ENCODE measurements at regions not wholly inside any gene's neighbourhood (a gene's known extent, or its start where the extent isn't known, plus 50 kb on each side); places are given as distances from the start of the nearest gene placed in this dataset.

DNA sequence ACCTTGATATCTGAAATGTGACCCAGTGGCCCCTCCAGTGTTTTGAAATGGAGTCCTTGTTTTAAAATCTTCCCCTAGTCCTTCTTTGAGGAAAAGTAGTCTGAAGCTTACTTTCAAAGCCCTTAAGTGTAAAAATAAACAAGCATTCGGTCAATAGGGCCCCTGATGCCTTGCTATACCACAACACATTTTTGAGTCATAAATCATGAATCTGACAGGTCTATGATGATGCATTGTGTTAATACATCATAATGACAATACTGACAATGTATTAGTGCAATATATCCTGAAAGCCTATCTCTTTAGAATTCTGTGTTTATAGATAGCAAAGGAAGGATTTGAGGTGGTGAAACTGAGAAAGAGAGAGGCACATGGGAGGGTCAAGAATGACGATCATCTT is 464.2 kb downstream of the MEIS1 start:
- no peak for DNase-seq

DNA sequence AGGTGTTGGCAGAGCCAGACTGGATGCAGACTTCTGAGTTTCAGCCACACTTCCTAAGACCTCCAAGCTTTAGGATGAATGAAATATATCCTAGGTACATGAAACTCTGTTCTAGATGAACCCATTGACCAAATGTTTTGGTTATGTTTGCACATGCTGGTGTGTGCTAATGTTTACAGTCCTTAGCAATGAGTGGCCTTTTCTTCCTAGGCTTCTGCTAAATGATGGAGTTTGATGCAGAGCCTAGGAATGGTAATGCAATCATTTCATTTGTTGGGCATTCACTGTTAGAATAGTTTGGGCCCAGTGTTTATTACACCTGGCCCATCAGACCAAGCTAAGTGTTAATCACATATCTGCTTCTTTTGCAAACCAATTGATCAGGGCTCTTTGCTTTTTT is 464.7 kb downstream of the MEIS1 start:
- no peak for DNase-seq

DNA sequence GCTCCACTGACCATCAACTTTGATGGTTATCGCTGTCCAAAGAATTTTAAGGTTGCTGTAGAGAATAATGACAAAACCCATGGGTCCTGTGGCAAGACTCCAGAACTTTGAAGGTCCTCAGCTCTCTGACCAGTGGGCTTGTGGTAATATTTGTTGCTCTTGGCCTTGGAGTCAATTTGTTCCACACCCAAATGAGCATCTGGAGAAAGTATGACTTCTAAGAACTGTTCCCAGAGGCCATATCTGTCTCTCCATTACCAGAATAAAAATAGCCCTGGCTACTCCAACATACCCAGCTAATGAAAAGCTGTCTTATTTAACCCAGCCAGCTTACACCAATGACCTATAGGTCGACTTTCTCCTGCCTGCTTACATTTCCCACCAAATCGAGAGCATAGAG is 466.4 kb downstream of the MEIS1 start:
- DNase-seq, result no peak

DNA sequence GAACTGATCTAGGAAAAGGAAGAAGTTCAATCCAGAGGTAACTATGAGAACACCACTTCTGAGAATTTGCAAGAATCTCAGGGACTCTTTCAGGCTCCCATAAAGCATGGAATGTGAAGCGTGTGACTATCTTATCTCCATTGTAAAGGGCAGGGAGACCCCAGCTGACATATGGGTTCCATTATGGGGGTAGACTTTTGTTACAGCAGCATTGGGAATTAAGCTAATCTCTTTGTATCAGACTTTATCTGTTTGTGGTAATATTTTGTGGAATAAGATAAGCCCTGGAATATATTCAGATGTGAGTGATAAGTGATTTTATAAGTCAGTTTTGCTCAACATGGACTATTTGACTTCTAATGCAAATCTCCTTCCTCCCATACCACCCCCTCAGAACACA is 468.3 kb downstream of the MEIS1 start:
- DNase-seq, result no peak

DNA sequence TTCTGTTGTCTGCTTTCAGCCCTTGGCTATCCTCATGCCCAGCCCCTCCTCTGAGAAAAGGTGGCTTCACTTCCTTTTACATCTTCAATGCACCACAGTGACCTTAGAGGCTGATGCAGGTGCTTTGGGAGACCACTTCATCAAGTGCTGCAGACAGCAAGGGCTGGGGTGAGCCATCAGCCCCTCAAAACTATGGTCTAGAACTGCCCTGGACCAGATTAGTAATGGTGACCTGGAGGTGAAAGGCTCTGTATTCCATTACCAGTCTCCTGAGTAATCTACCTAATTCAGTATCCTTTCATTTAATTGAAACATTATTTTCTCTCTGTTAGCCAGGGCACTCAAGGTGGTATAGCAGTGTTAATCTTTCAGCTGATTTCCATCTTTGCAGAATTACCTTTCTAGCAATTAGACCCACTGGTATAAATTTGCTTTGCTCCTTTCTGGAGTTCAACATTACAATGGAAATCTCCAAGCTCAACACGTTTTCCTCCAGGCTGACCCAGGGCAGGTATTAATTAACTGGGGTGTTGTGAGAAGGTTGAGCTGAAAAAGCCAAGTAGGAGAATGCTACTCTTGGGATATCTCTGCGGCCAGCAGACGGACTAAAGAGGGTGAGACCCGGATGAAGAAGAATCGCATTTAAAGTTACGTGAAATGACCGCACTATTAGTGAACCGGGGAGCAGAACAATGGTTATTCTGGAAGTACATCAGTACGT is 469.0 kb downstream of the MEIS1 start:
- no peak for DNase-seq

DNA sequence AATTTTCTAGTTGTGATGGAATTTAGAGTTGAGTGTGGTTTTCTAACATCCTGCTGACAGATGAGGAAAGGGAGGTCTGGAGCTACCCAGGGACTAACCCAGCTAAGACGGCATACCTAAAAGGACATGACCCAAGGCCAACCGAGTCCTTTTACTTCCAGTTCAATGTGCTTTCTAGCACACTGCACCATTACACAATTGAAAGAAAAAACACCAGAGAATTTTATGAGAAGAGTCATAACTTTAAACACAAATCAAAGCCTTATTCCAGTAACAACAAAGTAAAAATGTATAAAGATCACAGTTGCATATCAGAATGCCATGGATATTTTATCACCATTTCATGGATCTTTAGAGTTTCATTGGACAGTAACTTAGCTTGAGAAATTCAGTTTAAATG is 480.3 kb downstream of the MEIS1 start:
- no peak for DNase-seq

DNA sequence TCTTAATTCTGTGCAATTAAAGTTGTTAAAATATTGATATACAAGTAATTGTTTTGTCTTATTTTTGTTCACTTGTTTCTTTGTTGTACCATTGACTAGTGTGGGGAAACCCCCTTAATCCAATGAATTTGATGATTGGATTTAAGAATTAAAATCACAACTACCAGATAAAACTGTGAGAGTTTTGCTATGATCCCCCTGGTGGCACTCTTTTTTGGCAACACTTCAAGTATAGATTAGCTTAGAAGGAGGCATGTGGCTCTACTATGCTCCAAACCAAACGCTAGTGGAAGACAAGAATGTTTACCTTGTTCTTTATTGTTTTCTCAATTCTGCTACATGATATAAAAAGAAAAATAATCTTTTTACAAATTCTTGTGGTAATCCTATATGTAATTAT is 477.8 kb upstream of the ETAA1 start:
- no peak for DNase-seq

DNA sequence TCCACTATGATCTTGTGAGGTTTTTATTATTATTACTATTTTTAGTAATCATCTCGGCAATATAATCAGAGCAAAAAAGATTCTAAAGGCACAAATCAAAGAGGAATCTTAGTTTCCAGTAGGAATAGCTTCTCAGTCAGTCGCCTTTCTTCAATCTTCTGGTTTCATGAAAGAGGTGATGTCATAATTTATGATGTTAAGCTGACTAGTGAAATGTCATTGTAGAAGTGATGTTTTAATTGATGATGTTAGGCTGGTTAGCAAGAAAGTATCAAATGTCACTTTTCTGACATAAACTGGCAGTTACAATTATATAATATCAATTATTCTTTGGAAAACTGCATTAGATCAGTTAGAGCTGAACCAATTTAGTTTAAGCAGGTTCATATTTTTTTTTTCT is 476.7 kb upstream of the ETAA1 start:
- DNase-seq, result no peak

DNA sequence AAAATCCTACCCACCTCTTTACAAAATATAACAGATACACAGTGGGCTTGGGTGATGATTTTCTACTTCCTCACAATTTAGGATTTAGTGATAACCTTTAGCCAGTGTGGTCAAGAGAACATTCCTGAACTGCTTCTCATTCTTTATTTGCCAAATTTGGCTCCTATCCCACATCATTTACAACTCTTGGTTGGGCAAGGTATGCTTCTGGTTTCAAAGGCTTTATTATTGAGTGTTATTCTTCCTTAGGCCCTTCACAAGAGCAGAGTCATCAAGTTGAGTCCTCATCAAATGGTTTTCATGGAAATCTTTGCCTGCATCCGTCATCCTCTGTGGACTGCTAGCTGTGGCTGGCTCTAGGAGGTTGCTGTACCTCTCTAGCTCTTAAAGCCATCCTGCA is 472.0 kb upstream of the ETAA1 start:
- no peak for DNase-seq

DNA sequence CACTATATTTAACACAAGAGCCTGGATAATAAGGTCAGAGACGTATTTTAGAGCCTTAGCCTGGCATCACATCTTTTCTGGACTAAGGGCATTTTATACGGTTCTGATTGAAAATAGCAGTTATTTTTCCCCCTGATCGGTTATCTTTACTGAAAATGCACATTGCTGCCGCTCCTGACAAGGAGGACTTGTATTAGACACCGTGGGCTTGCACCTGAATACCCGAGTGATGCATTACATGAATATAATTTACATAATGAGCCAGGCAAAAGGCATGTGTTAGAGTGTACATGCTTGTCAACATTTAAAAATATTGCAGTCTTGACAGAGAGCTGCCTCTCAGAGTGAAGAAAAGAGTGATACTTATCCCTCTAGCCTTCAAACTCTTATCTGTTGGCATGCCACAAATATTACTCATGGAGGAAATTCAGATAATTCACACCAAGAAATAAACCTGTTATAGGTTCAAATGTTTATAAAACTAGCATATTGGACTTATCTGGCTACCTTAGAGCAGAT is 470.5 kb upstream of the ETAA1 start:
- DNase-seq, result no peak

DNA sequence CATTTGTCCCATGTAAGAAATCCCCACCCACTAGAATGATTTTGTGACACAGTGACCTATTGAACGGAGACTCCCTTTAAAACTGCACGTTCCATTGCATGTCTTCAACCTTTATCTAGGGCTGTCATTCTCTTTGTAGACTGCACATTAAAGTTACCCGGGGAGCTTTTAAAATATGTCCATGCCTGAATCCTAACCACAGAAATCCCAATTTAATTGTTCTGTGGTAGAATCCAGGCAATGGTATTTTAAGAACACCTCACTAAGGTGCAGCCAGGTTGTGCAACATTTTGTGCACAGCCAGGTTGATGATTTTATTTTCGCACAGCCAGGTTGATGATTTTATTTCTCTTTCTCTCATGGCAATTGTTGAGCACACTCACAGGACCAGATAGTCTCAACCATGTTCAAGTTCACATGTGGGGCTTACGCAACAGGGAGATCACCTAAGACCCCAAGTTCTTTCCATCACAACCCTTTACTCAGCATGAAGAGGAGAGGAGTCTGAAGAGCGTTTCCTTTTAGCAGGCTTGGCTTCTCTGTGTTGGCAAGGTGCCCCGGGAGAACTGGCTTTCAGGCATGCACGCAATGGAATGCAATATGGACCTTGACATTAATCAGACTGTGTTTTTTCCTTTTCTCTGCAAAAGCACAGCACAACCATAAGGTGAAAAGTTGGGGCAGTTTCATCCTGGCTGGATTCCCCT is 467.3 kb upstream of the ETAA1 start:
- no peak for DNase-seq

DNA sequence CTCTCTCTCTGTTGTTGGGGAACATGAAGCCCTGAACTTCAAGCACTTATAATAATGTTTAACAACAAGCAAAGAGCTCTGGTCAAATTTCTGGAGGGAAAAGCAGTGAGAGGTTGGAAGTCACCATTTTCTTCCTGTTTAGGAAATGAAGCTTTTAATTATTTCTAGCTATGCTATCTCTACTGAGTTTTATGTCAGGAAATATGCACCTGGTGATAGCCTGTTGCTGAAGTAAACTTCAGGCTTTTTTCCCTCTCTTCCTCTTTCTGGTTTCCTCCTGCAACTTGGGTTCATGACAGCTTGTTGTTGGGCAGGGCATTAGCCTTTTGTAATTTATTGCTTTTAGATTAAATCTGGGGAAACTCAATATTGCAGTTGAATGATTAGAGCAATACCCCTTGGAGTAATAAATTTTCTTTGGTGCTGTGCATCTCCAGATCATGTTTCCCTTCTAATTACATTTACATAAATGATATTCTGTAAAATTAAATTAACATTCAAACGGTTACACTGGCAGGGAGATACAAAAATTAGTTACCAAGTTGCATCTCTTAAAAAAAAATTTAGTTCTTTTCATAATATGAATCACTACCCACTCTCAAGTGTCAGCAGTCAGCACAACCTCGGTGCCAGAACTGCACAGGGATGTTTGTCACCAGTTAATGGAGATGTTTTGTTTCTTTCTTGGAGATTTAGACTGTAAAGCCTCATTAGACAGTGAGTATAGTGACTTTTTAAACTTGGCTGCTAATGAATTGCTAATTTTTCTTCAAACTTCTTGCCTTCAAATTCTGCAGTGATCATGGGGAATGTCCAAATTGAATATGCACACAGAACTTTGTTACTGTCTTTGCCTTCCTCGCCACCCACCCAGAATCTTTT is 466.6 kb upstream of the ETAA1 start:
- no peak for DNase-seq

DNA sequence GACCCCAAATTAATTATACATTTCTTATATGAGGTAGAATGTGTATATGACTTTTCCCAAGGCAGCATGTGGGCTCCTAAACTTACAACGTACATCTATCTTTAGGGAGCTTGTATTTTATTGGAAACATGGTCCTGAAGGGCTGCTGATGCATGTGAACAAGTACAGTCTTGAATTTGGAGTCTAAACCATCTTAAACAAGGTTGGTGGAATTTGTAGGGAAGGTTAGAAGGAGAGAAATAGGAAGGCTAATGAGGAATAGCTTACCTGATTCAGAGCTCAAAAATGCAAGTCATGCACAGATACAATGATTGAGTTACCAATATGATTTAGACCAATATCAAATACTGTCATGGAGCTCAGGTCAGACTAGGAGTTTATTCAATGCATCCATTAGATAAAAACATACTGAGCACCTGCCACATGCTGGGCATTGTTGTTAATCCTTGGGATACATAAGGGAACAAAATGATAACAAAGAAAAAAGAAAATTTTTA is 458.6 kb upstream of the ETAA1 start:
- DNase-seq, result no peak

DNA sequence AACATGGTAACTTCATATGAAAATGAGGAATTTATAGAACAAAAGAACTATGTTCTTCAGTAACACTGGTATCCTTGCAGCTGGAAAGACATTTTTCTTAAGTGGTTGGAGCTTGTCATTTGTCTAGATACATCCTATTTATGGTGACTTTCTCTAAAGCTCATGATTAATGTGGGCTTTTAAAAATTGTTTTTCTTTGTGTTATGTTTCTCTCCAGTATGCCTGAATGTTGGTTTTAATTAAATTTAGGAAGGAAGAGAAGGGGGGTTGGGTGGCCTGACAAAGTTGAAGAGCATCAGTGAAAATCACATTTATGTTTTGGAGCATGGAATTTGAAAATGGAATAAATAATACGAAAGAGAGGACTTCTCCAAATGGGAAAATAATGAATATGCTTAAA is 457.1 kb upstream of the ETAA1 start:
- DNase-seq, result no peak

DNA sequence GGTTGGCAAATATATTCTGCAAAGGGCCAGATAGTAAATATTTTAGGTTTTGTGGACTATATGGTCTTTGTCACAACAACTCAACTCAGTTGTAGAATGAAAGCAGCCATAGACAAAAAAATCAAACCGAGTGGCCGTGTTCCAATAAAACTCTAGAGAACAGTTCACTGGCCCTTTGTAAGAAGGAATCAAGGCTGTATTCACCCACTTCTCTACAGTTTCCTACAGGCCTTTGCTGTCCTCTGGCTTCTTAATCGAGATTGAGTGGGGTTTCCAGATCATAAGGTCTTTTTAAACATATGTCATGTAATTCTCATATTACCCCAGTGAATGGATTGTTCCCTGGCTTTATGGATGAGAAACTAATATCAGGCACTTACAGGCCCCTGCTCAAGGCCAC is 448.9 kb upstream of the ETAA1 start:
- DNase-seq, result no peak

DNA sequence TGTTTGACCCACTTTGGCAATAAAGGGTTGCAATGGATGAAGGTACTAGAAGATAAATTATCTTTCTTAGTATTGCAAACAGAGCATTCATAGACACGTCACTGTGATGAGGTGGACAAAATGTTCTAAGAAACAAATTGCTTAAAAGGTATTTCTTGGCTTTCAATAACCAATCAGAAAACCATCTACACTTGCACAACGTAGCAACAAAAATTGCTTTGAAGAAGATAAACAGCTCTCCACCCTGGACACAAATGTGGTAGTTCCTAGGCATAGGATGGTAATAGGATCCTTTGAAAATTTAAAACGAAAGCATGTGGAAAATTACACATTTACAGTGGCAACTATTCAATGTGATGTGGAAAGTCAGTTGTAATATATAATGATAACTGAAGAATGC is 439.9 kb upstream of the ETAA1 start:
- no peak for DNase-seq

DNA sequence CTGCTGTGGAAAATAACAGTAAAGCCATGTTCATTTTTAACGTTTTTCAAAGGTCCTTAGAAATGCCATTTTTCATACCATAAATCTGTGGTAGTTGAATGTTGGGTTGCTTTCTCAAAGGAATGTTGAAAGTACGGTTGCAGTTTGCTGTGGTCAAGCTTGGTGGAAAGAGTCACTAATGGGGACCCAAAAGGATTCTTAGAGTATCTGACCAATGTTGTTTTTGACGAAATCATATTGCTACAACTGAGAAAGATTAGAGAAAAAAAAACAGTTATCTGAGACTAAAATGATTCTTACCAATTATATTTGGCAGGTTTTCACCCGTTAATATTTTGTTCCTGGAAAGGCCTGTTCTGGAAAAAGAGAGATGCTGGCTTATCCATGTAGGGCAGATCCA is 439.5 kb upstream of the ETAA1 start:
- DNase-seq, result no peak

DNA sequence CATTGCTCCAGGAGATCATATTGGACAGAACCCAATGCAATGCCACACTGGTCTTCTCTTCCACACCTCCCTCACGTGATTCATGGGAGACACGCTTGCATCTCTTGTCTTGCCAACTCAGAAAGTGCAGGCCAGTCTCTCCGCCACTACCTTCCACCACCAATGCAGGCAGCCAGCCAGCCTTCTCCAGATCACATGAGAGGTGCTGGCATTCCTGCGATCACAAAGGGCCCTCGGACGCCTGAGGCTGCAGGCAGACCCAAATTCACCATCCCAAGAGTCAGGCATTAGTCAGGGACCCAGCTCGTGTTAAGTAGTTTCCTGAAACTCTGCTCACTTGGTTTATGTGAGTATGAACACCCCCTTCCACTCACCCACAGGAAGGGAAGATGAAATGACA is 437.0 kb upstream of the ETAA1 start:
- peak; percentile 81 for DNase-seq

DNA sequence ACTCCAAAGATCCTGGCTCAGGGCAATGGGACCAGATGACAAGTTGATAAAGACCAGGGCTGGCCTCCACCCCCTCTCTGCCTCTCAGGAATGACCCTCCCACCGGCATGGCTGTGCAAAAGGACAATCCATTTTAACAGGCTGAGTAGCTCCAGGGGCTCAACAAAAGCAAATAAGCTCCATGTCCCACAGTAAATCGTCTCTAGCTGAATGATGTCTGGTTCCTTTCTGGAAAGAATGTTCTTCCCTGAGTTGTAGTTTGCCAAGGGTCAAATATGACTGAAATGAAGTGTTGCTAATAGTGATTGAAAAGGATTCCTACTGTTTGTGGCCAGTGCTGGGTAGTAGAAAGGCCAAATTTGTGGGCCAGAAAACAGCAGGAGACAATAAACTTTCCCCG is 434.4 kb upstream of the ETAA1 start:
- DNase-seq, result peak; percentile 97

DNA sequence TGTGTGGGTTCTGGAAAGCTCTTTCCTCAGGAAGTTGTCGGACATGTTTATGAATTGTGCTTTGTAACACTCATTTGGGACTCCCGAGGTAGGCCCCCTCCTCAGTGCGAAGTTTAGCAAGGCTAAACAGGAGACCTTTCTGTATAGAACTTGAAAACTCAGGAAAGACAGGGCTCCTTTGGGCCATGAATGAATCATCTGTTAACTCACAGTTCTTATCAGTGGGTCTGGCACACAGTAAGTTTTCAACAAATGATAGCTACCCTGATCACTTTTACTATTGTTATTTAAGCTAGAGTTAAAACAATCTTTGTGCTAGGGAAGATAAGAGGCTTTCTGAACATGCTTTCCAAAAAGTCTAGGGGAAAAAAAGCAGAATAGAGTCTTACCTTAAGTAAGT is 430.5 kb upstream of the ETAA1 start:
- no peak for DNase-seq

DNA sequence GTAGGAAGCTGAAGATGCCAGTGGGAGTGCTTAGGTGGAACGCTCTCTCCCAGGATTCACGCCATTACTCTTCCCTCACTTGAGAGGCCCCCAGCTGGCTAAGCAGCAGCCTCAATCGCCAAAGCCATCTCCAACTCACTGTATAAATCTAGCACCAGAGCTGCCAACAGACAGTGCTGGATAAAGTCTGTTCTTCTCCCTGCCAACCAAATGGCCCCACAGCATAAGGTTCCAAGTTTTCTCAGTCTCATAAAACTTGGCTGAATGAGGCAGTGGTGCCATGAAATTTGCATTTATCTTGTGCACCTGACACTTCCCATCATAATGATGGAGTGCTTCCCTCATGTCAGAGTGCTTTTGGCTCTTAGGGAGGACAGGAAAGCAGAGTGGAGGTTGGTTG is 428.2 kb upstream of the ETAA1 start:
- DNase-seq, result no peak

DNA sequence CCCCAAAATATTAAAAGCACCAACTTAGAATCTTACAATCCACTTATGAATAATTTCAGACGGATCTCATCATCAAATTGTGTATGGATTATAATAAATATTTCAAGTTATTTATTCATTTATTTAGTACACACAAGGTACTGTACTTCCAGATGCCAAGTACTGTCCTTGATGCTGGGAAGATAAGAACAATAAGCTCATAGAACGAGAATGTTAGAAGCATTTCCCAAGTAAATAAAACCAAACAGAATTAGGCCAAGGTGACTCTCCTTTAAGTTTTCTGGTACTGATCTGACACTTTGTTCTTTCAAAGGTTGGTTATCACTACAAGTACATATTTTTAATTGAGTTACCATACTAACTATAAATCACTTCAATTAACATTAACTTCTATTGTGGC is 416.1 kb upstream of the ETAA1 start:
- no peak for DNase-seq

DNA sequence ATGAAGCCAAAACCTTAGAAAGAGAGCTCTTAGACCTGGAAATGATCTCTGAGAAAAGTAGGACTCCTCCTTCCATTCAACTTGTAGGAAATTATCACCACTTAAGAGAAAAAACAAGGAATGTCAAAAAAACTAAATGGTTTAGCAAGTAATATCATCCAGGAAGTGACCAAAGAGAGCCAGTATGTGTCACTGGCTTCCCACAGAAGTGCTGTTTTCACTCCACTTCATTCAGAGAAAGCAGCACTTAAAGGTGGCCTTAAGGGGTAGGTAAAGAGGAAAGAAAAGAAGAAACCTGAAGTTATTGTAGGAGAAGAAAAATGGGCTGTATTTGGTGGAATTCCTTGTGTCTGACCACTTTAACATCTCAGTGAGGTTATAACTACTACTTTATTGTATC is 414.4 kb upstream of the ETAA1 start:
- DNase-seq, result no peak

DNA sequence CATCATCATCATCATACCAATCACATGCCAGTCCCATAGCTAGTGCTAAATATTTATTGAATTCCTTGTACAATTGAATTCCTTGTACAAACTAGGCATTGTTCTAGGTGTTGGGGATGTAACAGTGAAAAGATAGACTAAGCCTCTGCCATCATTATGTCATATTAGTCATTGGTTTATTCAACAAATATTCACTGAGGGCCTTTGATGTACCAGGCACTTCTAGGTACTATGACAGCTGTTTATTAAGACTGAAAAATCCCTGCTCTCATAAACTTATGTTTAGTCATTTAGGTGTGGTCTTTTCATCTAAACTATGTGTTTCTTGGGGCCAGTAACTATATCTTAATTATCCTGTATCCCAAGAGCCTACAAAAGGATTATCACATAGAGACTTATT is 412.3 kb upstream of the ETAA1 start:
- no peak for DNase-seq
